ENCODE measurements at regions not wholly inside any gene's neighbourhood (a gene's known extent, or its start where the extent isn't known, plus 50 kb on each side); places are given as distances from the start of the nearest gene placed in this dataset.

DNA sequence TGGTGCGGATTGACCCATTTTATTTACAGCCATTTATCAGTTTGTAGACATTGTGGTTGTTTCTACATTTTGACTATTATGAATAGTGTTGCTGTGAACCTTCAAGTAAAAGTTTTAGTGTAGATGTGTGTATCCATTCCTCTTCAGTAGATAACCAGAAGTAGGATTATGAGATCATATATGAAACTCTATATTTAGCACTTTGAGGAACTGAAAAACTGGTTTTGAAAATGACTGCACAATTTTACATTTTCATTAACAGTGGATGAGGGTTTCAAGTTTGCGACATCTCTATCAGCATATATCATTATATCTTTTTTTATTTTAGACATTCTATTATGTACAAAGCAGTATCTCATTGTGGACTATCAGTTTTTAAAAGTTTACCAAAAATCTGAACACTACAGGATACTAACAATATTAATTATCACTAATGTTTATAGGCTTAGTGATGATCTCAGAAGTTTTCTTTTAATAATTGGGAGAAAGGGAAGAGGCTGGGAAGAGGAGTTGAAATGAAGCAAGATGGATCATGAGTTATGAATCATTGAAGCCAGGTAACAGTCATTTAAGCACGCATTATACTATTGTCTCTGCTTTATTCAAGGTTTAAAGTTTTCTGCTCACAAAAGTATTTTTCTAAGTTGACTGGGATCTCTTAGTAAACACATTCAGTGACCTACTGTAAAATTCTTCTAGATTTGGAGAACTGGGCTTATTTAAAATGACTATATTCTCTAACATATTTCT is 329.0 kb upstream of the LRATD1 start:
- Histone ChIP-seq H3K4me1 (replicated peaks) (no peaks in the 10 kb centered on the region), H3K27ac (no peak overlapping the region), H3K27me3 (replicated peaks) (no peaks in the 10 kb centered on the region), H3K36me3 (no peaks in the 10 kb centered on the region), H3K9me3 (replicated peaks) (peaks cover 10% of the 10 kb centered on the region; the same call in 1 of the 2 replicates), H3K4me3 (no peak overlapping the region)
- DNase-seq (ENCODE audit: low read depth in 1 of 2, low spot score in 2 of 2): no peak

GRCh38 chr2:14304326-14304725 is 328.2 kb upstream of the LRATD1 start:
- Histone ChIP-seq H3K9me3 (replicated peaks) (peaks cover 13% of the 10 kb centered on the region; the same call in 1 of the 2 replicates), H3K36me3 (no peaks in the 10 kb centered on the region), H3K4me3 (no peak overlapping the region), H3K4me1 (replicated peaks) (no peaks in the 10 kb centered on the region), H3K27me3 (replicated peaks) (no peaks in the 10 kb centered on the region), H3K27ac (no peak overlapping the region)
- no peak for DNase-seq (ENCODE audit: low read depth in 1 of 2, low spot score in 2 of 2)

DNA sequence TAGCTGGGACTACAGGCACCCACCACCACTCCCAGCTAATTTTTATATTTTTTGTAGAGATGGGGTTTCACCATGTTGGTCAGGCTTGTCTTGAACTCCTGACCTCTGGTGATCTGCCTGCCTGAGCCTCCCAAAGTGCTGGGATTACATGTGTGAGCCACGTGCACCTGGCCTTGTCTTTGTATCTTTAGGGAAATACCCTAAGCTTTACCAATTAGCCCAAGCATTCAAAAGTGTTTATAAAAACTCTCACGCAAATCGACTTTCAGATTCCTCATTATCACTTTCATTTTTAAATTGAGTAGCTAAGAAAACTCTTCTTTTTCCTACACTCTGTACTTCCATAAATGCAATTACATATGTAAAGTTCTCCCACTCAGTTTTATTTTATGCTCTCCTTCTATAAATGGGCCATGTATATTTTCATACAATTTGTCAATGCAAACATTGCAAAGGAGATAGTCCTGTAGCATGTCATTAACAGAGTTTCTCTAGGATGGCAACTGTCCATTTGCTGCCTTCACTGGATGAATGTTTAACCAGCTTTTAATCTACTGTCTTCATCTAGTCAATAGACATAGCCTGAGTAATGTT is 326.2 kb upstream of the LRATD1 start:
- H3K27me3 ChIP-seq (replicated peaks): no peaks in the 10 kb centered on the region
- no peak overlapping the region for H3K27ac ChIP-seq
- no peaks in the 10 kb centered on the region for H3K36me3 ChIP-seq
- no peaks in the 10 kb centered on the region for H3K4me1 ChIP-seq (replicated peaks)
- DNase-seq (ENCODE audit: low read depth in 1 of 2, low spot score in 2 of 2): no peak
- no peak overlapping the region for H3K4me3 ChIP-seq
- peaks cover 13% of the 10 kb centered on the region; the same call in 1 of the 2 replicates for H3K9me3 ChIP-seq (replicated peaks)

DNA sequence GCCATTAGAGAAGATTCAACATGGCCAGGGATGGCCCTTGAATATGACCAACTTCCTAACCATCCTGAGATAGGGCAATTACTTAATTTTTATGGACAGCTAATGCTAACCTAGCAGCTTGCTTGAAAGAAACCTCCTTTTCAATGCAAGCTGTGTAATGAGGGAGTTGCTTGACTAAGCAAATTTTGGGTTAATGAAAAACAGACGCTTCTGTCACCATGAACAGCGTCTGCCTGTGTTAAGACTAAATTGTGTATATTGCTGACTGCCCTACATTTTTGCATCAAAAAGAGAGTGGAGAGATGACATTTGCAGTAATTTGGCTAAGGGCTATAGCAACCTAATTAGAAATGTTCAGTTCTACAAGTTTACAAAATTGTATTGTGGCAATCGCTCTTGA is 319.2 kb upstream of the LRATD1 start:
- Histone ChIP-seq H3K27ac (no peak overlapping the region), H3K4me3 (no peak overlapping the region)
- no peak for DNase-seq (ENCODE audit: low read depth in 1 of 2, low spot score in 2 of 2)

GRCh38 chr2:14316594-14316993 is 315.9 kb upstream of the LRATD1 start:
- no peak for DNase-seq (ENCODE audit: low read depth in 1 of 2, low spot score in 2 of 2)
- no peak overlapping the region for H3K4me3 ChIP-seq
- H3K4me1 ChIP-seq (replicated peaks): no peaks in the 10 kb centered on the region
- H3K9me3 ChIP-seq (replicated peaks): peaks cover 14% of the 10 kb centered on the region
- H3K27me3 ChIP-seq (replicated peaks): no peaks in the 10 kb centered on the region
- H3K36me3 ChIP-seq: no peaks in the 10 kb centered on the region
- no peak overlapping the region for H3K27ac ChIP-seq

More for the DNA sequence above, 319.2 kb upstream of the LRATD1 start:
- Histone ChIP-seq H3K27me3 (replicated peaks) (no peaks in the 10 kb centered on the region), H3K36me3 (no peaks in the 10 kb centered on the region), H3K9me3 (replicated peaks) (peaks cover 17% of the 10 kb centered on the region), H3K4me1 (replicated peaks) (no peaks in the 10 kb centered on the region)

DNA sequence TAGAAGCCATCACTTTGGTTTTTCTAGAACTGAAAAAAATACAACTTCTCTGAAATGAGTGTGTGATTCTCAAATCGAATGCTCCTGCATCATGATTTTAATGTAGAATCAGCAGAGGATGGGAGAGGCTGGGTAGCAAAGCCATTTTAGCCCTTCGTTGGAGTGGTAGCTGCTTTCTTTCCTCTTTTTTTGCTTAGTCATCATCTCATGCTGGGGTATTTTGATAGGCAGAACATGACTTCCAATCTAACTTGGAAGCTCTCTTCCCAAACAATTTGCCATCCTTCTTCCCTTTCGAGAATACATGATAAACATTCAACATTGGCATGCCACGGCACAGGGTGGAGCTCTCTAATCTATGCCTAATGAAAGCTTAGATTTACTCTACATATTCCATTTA is 311.2 kb upstream of the LRATD1 start:
- no peak overlapping the region for H3K4me3 ChIP-seq
- DNase-seq (ENCODE audit: low read depth in 1 of 2, low spot score in 2 of 2): no peak
- no peak overlapping the region for H3K27ac ChIP-seq
- no peaks in the 10 kb centered on the region for H3K36me3 ChIP-seq
- H3K9me3 ChIP-seq (replicated peaks): peaks cover 11% of the 10 kb centered on the region
- no peaks in the 10 kb centered on the region for H3K4me1 ChIP-seq (replicated peaks)
- H3K27me3 ChIP-seq (replicated peaks): no peaks in the 10 kb centered on the region

DNA sequence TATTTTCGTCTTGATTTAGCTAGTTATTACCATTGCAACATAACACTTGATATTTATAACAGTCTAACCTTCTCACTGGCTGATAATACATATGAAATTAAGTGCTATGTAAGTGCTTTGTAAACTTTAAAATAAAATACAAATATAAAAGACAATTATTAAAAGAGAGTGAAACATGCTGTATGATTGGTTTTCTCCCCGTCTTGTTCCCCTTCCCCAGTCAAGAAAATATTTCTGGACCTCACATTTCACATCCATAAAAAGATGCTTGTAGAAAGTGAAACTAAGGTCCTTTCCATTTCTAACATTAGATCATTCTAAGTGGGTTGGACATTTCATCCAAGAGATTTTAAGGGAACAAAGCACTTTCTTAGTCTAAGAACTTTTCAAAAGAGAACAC is 310.2 kb upstream of the LRATD1 start:
- H3K4me1 ChIP-seq (replicated peaks): no peaks in the 10 kb centered on the region

GRCh38 chr2:14324308-14324707 is 308.2 kb upstream of the LRATD1 start:
- Histone ChIP-seq H3K36me3 (no peaks in the 10 kb centered on the region), H3K27me3 (replicated peaks) (no peaks in the 10 kb centered on the region), H3K27ac (no peak overlapping the region), H3K9me3 (replicated peaks) (peaks cover 3% of the 10 kb centered on the region), H3K4me3 (no peak overlapping the region), H3K4me1 (replicated peaks) (no peaks in the 10 kb centered on the region)
- no peak for DNase-seq (ENCODE audit: low read depth in 1 of 2, low spot score in 2 of 2)

More for the DNA sequence above, 310.2 kb upstream of the LRATD1 start:
- Histone ChIP-seq H3K27me3 (replicated peaks) (no peaks in the 10 kb centered on the region), H3K9me3 (replicated peaks) (peaks cover 11% of the 10 kb centered on the region), H3K4me3 (no peak overlapping the region), H3K36me3 (no peaks in the 10 kb centered on the region), H3K27ac (no peak overlapping the region)
- DNase-seq (ENCODE audit: low read depth in 1 of 2, low spot score in 2 of 2): no peak

- Histone ChIP-seq H3K4me3 (no peak overlapping the region), H3K27me3 (replicated peaks) (no peaks in the 10 kb centered on the region), H3K36me3 (no peaks in the 10 kb centered on the region), H3K9me3 (replicated peaks) (peaks cover 3% of the 10 kb centered on the region; the same call in 1 of the 2 replicates), H3K27ac (no peak overlapping the region), H3K4me1 (replicated peaks) (no peaks in the 10 kb centered on the region)
- no peak for DNase-seq (ENCODE audit: low read depth in 1 of 2, low spot score in 2 of 2)
These were observed 301.6 kb upstream of the LRATD1 start for GRCh38 chr2:14330884-14331283.

- peaks cover 3% of the 10 kb centered on the region; the same call in 1 of the 2 replicates for H3K9me3 ChIP-seq (replicated peaks)
- DNase-seq (ENCODE audit: low read depth in 1 of 2, low spot score in 2 of 2): no peak
- no peak overlapping the region for H3K4me3 ChIP-seq
- H3K36me3 ChIP-seq: no peaks in the 10 kb centered on the region
- no peak overlapping the region for H3K27ac ChIP-seq
- peaks cover 2% of the 10 kb centered on the region; the same call in 1 of the 2 replicates for H3K27me3 ChIP-seq (replicated peaks)
- H3K4me1 ChIP-seq (replicated peaks): no peaks in the 10 kb centered on the region
These were observed 295.6 kb upstream of the LRATD1 start for GRCh38 chr2:14336759-14337382.

DNA sequence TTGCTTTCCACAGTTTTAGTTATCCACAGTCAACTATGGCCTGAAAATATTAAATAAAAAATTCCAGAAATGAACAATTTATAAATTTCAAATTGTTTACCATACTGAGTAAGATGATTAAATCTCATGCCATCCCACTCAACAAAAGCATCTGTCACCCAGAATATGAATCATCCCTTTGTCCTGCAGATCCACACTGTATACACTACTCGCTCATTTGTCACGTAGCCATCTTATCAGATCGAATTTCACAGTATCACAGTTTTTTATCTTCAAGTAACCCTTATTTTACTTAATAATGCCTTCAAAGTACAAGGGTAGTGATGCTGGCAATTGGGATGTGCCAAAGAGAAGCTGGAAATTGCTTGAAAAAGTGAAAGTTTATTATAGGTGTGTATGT is 291.8 kb upstream of the LRATD1 start:
- H3K9me3 ChIP-seq (replicated peaks): peaks cover 3% of the 10 kb centered on the region; the same call in 1 of the 2 replicates
- H3K36me3 ChIP-seq: no peaks in the 10 kb centered on the region
- H3K27me3 ChIP-seq (replicated peaks): peaks cover 2% of the 10 kb centered on the region; the same call in 1 of the 2 replicates
- no peaks in the 10 kb centered on the region for H3K4me1 ChIP-seq (replicated peaks)
- no peak overlapping the region for H3K4me3 ChIP-seq
- no peak overlapping the region for H3K27ac ChIP-seq
- no peak for DNase-seq (ENCODE audit: low read depth in 1 of 2, low spot score in 2 of 2)

DNA sequence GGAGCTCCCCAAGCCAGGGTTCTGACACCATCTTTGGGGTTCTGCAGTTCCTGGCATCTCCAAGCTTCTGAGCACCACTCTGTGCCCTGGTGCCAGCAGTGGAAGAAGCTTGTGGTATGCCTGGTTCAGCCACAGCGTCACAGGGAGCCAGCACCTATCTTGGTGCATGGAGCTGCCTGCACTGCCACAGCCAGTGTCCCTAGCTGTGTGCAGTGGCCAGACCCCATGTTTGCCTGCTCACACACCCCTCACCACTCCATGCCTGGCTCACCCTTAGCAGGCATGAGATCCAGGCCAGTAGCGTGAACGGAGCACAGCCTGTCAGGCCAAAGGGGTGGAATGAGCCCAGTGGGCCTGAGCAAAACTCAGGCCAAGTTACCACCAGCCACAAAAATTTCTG is 290.2 kb upstream of the LRATD1 start:
- DNase-seq (ENCODE audit: low read depth in 1 of 2, low spot score in 2 of 2): no peak
- Histone ChIP-seq H3K27ac (no peak overlapping the region), H3K4me1 (replicated peaks) (no peaks in the 10 kb centered on the region), H3K27me3 (replicated peaks) (peaks cover 2% of the 10 kb centered on the region; the same call in 1 of the 2 replicates), H3K9me3 (replicated peaks) (peaks cover 3% of the 10 kb centered on the region; the same call in 1 of the 2 replicates), H3K36me3 (no peaks in the 10 kb centered on the region), H3K4me3 (no peak overlapping the region)

DNA sequence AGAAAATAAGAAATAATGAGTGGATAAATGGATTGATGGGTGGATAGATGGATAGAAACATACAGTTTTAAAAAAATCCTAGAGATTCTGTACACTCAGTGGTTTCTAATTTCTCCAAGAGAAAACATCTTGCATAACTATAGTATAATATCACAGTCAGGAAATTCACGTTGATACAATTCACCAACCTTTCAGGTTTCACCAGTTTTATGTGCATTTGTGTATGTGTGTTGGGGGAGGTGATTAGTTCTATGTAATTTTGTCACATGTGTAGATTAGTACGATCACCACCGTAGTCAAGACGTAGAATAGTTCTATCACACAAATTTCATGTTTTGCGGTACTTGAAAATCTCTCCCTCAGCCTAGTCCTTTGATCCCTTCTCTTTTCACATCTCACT is 288.2 kb upstream of the LRATD1 start:
- Histone ChIP-seq H3K4me1 (replicated peaks) (no peaks in the 10 kb centered on the region), H3K9me3 (replicated peaks) (peaks cover 3% of the 10 kb centered on the region; the same call in 1 of the 2 replicates), H3K27ac (no peak overlapping the region), H3K4me3 (no peak overlapping the region), H3K36me3 (no peaks in the 10 kb centered on the region), H3K27me3 (replicated peaks) (no peaks in the 10 kb centered on the region)
- DNase-seq (ENCODE audit: low read depth in 1 of 2, low spot score in 2 of 2): no peak

GRCh38 chr2:14348247-14348646 is 284.3 kb upstream of the LRATD1 start:
- H3K27me3 ChIP-seq (replicated peaks): no peaks in the 10 kb centered on the region
- H3K9me3 ChIP-seq (replicated peaks): 0 out of 2 replicates have a peak, but pooled peaks cover 3% of the 10 kb centered on the region
- no peak overlapping the region for H3K27ac ChIP-seq
- no peaks in the 10 kb centered on the region for H3K36me3 ChIP-seq
- H3K4me3 ChIP-seq: no peak overlapping the region
- no peaks in the 10 kb centered on the region for H3K4me1 ChIP-seq (replicated peaks)
- DNase-seq (ENCODE audit: low read depth in 1 of 2, low spot score in 2 of 2): no peak

Data from SJSA1 (cell line).